ENCODE measurements at regions not wholly inside any gene's neighbourhood (a gene's known extent, or its start where the extent isn't known, plus 50 kb on each side); places are given as distances from the start of the nearest gene placed in this dataset.

DNA sequence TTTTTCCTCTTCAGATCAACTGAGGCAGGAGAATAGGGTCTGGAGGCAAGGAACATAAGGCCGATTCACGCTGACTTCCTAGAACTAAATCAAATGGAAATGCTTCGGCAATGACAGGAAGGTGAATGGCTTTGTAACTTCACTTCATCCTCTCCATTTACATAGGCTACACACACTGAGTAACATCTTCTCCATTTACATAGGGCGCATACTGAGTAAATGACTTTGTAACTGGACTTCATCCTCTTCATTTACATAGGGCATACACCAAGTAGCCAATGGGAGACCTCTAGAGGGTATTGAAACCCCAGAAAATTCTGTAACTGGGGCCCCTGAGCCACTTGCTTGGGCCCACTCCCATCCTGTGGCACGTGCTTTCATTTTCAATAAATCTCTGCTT lies 71.0 kb upstream of the CPSF6 start:
- Histone ChIP-seq H3K18ac (ENCODE audit: extremely low read depth, low read length) (no peak overlapping the region), H3K36me3 (ENCODE audit: control insufficient read depth in 2 of 4, insufficient read depth in 4 of 4, low read length in 3 of 4) (no peaks in the 10 kb centered on the region), H3K4me2 (ENCODE audit: insufficient read depth in 1 of 2, low read depth in 2 of 2, low read length in 2 of 2) (peak overlapping the region; percentile 35 to 49; a peak in 2 of 4 replicates), H3K9me3 (ENCODE audit: insufficient read depth in 2 of 2, low read depth in 1 of 2, low read length in 1 of 2) (no peaks in the 10 kb centered on the region), H3K9ac (replicated peaks in 1 of 4; ENCODE audit: extremely low read depth in 1 of 4, low read depth in 3 of 4, low read length in 3 of 4) (no peak overlapping the region), H3K14ac (ENCODE audit: insufficient read length) (no peak overlapping the region), H3K23ac (ENCODE audit: insufficient read length) (no peak overlapping the region), H4K8ac (ENCODE audit: extremely low read depth, insufficient read depth, low read length) (no peak overlapping the region), H2BK12ac (ENCODE audit: low read depth, low read length) (0 out of 2 replicates have a peak overlapping the region, but pooled peaks have one; percentile 84), H4K20me1 (replicated peaks in 1 of 2; ENCODE audit: control insufficient read depth in 1 of 2, insufficient read depth in 2 of 2, low read length in 2 of 2) (no peaks in the 10 kb centered on the region), H2AFZ (ENCODE audit: low read length) (no peak overlapping the region), H3K4me3 (ENCODE audit: extremely low read depth in 1 of 4, insufficient read depth in 2 of 4, low read depth in 3 of 4, low read length in 4 of 4) (no peak overlapping the region), H2BK15ac (ENCODE audit: low read length) (no peak overlapping the region), H3K23me2 (ENCODE audit: low read depth, low read length) (no peaks in the 10 kb centered on the region), H2BK120ac (replicated peaks; ENCODE audit: low read depth, low read length) (no peak overlapping the region), H3K4ac (replicated peaks; ENCODE audit: insufficient read length, low read depth, low read length) (no peak overlapping the region), H3K27ac (ENCODE audit: low read depth, low read length) (no peak overlapping the region), H3K79me2 (ENCODE audit: control insufficient read depth in 1 of 2, insufficient read depth in 2 of 2, low read length in 2 of 2) (no peaks in the 10 kb centered on the region), H2BK5ac (ENCODE audit: low read depth, low read length) (no peak overlapping the region), H2BK20ac (ENCODE audit: low read length) (no peak overlapping the region), H3K79me1 (ENCODE audit: low read depth, low read length) (no peaks in the 10 kb centered on the region), H4K91ac (replicated peaks; ENCODE audit: insufficient read length, low read length) (no peak overlapping the region), H3K56ac (replicated peaks; ENCODE audit: insufficient read length, low read depth, low read length) (no peak overlapping the region), H3K27me3 (replicated peaks in 1 of 4; ENCODE audit: control insufficient read depth in 3 of 4, extremely low read depth in 1 of 4, insufficient read depth in 3 of 4, low read length in 3 of 4) (no peaks in the 10 kb centered on the region), H4K5ac (ENCODE audit: insufficient read length, low read depth, low read length) (no peak overlapping the region), H3K4me1 (replicated peaks in 1 of 4; ENCODE audit: control insufficient read depth in 3 of 4, insufficient read depth in 4 of 4, low read length in 3 of 4) (peaks cover 2 to 15% (median 10%) of the 10 kb centered on the region in 4 experiments), H2AK5ac (ENCODE audit: low read depth, low read length) (no peak overlapping the region)
- 78% methylated on average over 5 of the region's 5 CpGs; no CpG with 5 or more reads in 1 of the 2 experiments for WGBS, 2 experiments (ENCODE audit: extremely low coverage in 1 of 2, insufficient coverage in 1 of 2, insufficient read length in 1 of 2, insufficient replicate concordance in 2 of 2, low coverage in 1 of 2, low lambda C conversion rate in 2 of 2, missing lambda C conversion rate in 1 of 2)
- FAIRE-seq: no peak
- ChIA-PET POLR2A (ENCODE audit: partially characterized antibody) (interaction anchor here (1.0 to 2.6 kb wide), 3 partner anchors 9 to 74 kb away, joined by 4 to 7 read pairs (median 4); no protein-coding TSS in a partner anchor), CTCF (ENCODE audit: partially characterized antibody) (interaction anchor here (1.1 to 5.8 kb wide), 4 partner anchors 11 to 430 kb away, joined by 4 to 53 read pairs (median 18); no protein-coding TSS in a partner anchor)
- DNase-seq (ENCODE audit: low read depth in 1 of 2, low spot score in 2 of 2): no peak
- TF ChIP-seq BCL11A (IDR thresholded peaks at IDR 0.05; ENCODE audit: low read depth in 2 of 2, low read length in 2 of 2): no peak
- no peak for TF ChIP-seq BACH1 (IDR thresholded peaks at IDR 0.05; ENCODE audit: low read length)
- TF ChIP-seq EP300 (IDR thresholded peaks at IDR 0.05; ENCODE audit: borderline replicate concordance in 1 of 2, low read depth in 2 of 2, low read length in 2 of 2): no peak
- TF ChIP-seq, protein P1, sequence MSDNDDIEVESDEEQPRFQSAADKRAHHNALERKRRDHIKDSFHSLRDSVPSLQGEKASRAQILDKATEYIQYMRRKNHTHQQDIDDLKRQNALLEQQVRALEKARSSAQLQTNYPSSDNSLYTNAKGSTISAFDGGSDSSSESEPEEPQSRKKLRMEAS (IDR thresholded peaks at IDR 0.05): no peak
- TF ChIP-seq RFX5 (IDR thresholded peaks at IDR 0.05; ENCODE audit: borderline replicate concordance, low read depth, low read length): no peak
- TF ChIP-seq, protein P2, sequence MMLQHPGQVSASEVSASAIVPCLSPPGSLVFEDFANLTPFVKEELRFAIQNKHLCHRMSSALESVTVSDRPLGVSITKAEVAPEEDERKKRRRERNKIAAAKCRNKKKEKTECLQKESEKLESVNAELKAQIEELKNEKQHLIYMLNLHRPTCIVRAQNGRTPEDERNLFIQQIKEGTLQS (IDR thresholded peaks at IDR 0.05; ENCODE audit: insufficient read depth, low read depth, low read length): no peak
- TF ChIP-seq HDAC2 (IDR thresholded peaks at IDR 0.05; ENCODE audit: borderline replicate concordance in 1 of 2, low read depth in 2 of 2, low read length in 2 of 2): no peak
- no peak for TF ChIP-seq TBP (IDR thresholded peaks at IDR 0.05; ENCODE audit: low read depth, low read length)
